ENCODE measurements at regions not wholly inside any gene's neighbourhood (a gene's known extent, or its start where the extent isn't known, plus 50 kb on each side); places are given as distances from the start of the nearest gene placed in this dataset.

- TF ChIP-seq CTCF (conservative IDR thresholded peaks at IDR 0.05) (no peak), EZH2 (IDR thresholded peaks at IDR 0.05; ENCODE audit: low read depth) (no peak)
Measured at GRCh38 chr2:136211701-136212100, 93.8 kb upstream of the CXCR4 start.
